Loucy (cell line): ENCODE measurements at regions not wholly inside any gene's neighbourhood (a gene's known extent, or its start where the extent isn't known, plus 50 kb on each side); places are given as distances from the start of the nearest gene placed in this dataset.

Source experiments
- H2AFZ ChIP-seq: fragments of 200-600 bp; sonication (generic); 2 replicates; pipeline ENCODE4 v1.6.0; 2016; ENCODE audit warnings: antibody characterized with exemption, mild to moderate bottlenecking, low read length, moderate library complexity
- H3F3A ChIP-seq: fragments of 200-600 bp; 2 replicates; pipeline ENCODE4 v1.6.0; 2016; ENCODE audit warnings: antibody characterized with exemption, low read depth, mild to moderate bottlenecking
- H3K27me3 ChIP-seq: fragments of 200-600 bp; sonication (generic); 2 replicates; pipeline ENCODE4 v1.6.1; 2014; ENCODE audit warnings: low read length, mild to moderate bottlenecking; ENCODE audit not compliant: insufficient read depth, poor library complexity, severe bottlenecking
- H3K36me3 ChIP-seq: fragments of 200-600 bp; sonication (generic); 2 replicates; pipeline ENCODE4 v1.6.1; 2016; ENCODE audit warnings: low read length; ENCODE audit not compliant: insufficient read depth
- H3K4me1 ChIP-seq: fragments of 200-600 bp; sonication (generic); 2 replicates; pipeline ENCODE4 v1.5.1; 2014; ENCODE audit warnings: low read length, mild to moderate bottlenecking; ENCODE audit not compliant: insufficient read depth, poor library complexity, severe bottlenecking
- H3K4me2 ChIP-seq: fragments of 200-600 bp; sonication (generic); 2 replicates; pipeline ENCODE4 v1.6.0; 2014; ENCODE audit warnings: antibody characterized with exemption, low read length, low read depth, mild to moderate bottlenecking; ENCODE audit not compliant: poor library complexity, severe bottlenecking
- H3K4me3 ChIP-seq: fragments of 200-600 bp; sonication (generic); 2 replicates; pipeline ENCODE4 v1.5.1; 2014; ENCODE audit warnings: low read length, mild to moderate bottlenecking, mixed read lengths; ENCODE audit not compliant: poor library complexity, severe bottlenecking
- H3K79me2 ChIP-seq: fragments of 200-600 bp; sonication (generic); 2 replicates; pipeline ENCODE4 v1.6.1; 2014; ENCODE audit warnings: low read length; ENCODE audit not compliant: insufficient read depth
- H3K9ac ChIP-seq: fragments of 200-600 bp; sonication (generic); 2 replicates; pipeline ENCODE4 v1.6.0; 2014; ENCODE audit warnings: mild to moderate bottlenecking, low read depth, low read length, moderate library complexity; ENCODE audit not compliant: poor library complexity, severe bottlenecking
- H3K9me2 ChIP-seq: fragments of 200-600 bp; sonication (generic); replicated peaks from 2 replicates; pipeline ENCODE4 v1.6.1; 2016; ENCODE audit warnings: low read depth, low read length, mixed read lengths
- H3K9me3 ChIP-seq: fragments of 200-600 bp; sonication (generic); 2 replicates; pipeline ENCODE4 v1.6.1; 2014; ENCODE audit warnings: mild to moderate bottlenecking, antibody characterized with exemption, low read length, low read depth; ENCODE audit not compliant: insufficient read depth
- H4K20me1 ChIP-seq: fragments of 200-600 bp; sonication (generic); 2 replicates; pipeline ENCODE4 v1.6.0; 2014; ENCODE audit warnings: antibody characterized with exemption, low read length, mild to moderate bottlenecking; ENCODE audit not compliant: insufficient read depth, poor library complexity, severe bottlenecking
- CTCF ChIP-seq: fragments of 200-600 bp; sonication (generic); conservative IDR thresholded peaks from 2 replicates; pipeline ENCODE4 v1.5.1; 2014; ENCODE audit warnings: mild to moderate bottlenecking, antibody characterized with exemption, low read length
- EZH2phosphoT487 ChIP-seq: fragments of 200-600 bp; IDR thresholded peaks from 2 replicates; pipeline ENCODE4 v1.6.1; 2018; ENCODE audit warnings: antibody characterized with exemption, mild to moderate bottlenecking, moderate library complexity, borderline replicate concordance

DNA sequence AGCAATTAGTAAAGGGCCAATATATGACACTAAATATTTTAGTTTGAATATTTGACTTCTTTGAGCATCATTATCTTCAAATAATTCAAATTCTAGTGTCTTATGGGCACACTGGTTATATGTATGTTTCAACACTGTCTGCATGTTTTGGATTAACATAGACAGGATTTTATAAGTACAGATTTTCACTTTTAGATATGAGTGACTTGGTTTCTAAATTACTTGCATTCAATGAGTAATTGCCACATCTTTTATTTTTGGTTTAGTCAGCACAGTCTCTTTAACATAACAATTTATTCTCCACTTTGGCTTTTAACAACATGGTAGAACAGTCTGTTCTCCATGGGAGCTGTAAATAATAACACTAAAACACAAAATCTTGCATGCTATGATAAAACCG, 674.8 kb downstream of the TBL1XR1 start:
- Histone ChIP-seq H2AFZ (no peak overlapping the region), H3F3A (no peaks in the 10 kb centered on the region), H3K36me3 (no peaks in the 10 kb centered on the region), H3K4me2 (no peak overlapping the region), H3K9ac (no peak overlapping the region), H3K27me3 (no peaks in the 10 kb centered on the region), H3K9me2 (no peaks in the 10 kb centered on the region), H3K9me3 (no peaks in the 10 kb centered on the region), H4K20me1 (no peaks in the 10 kb centered on the region), H3K4me1 (no peaks in the 10 kb centered on the region), H3K4me3 (no peak overlapping the region), H3K79me2 (no peaks in the 10 kb centered on the region)
- TF ChIP-seq EZH2phosphoT487 (no peak), CTCF (no peak)

- Histone ChIP-seq H2AFZ (no peak overlapping the region), H3K9me2 (no peaks in the 10 kb centered on the region), H3K4me3 (no peak overlapping the region), H4K20me1 (no peaks in the 10 kb centered on the region), H3K27me3 (no peaks in the 10 kb centered on the region), H3K36me3 (no peaks in the 10 kb centered on the region), H3K4me2 (no peak overlapping the region), H3F3A (no peaks in the 10 kb centered on the region), H3K4me1 (no peaks in the 10 kb centered on the region), H3K9me3 (no peaks in the 10 kb centered on the region), H3K79me2 (no peaks in the 10 kb centered on the region), H3K9ac (no peak overlapping the region)
- TF ChIP-seq EZH2phosphoT487 (no peak), CTCF (no peak)
Observed at GRCh38 chr3:176521531-176522175, 675.6 kb downstream of the TBL1XR1 start.

- no peaks in the 10 kb centered on the region for H3K4me1 ChIP-seq
- H3K36me3 ChIP-seq, result no peaks in the 10 kb centered on the region
- TF ChIP-seq CTCF (peak; percentile 87), EZH2phosphoT487 (no peak)
- H4K20me1 ChIP-seq, result no peaks in the 10 kb centered on the region
- H3K27me3 ChIP-seq, result no peaks in the 10 kb centered on the region
- no peaks in the 10 kb centered on the region for H3K9me2 ChIP-seq
- no peaks in the 10 kb centered on the region for H3F3A ChIP-seq
- H3K4me2 ChIP-seq, result no peak overlapping the region
- H3K9me3 ChIP-seq, result peaks cover 4% of the 10 kb centered on the region; the same call in 1 of the 2 replicates
- H3K79me2 ChIP-seq, result no peaks in the 10 kb centered on the region
- no peak overlapping the region for H3K4me3 ChIP-seq
- no peak overlapping the region for H2AFZ ChIP-seq
- H3K9ac ChIP-seq, result no peak overlapping the region
Observed at GRCh38 chr3:176514297-176514696, 683.0 kb downstream of the TBL1XR1 start.
